A172 (cell line): ENCODE measurements at regions not wholly inside any gene's neighbourhood (a gene's known extent, or its start where the extent isn't known, plus 50 kb on each side); places are given as distances from the start of the nearest gene placed in this dataset.
"Not testable (repeated sequence)": the region's sequence is repeated elsewhere in the genome, so short reads cannot be mapped to it uniquely, and the experiment has no call there.

Experiments
- DNase-seq: peaks from one replicate; pipeline ENCODE4 v3.0.0-alpha.2; 2015; ENCODE audit warnings: low spot score

DNA sequence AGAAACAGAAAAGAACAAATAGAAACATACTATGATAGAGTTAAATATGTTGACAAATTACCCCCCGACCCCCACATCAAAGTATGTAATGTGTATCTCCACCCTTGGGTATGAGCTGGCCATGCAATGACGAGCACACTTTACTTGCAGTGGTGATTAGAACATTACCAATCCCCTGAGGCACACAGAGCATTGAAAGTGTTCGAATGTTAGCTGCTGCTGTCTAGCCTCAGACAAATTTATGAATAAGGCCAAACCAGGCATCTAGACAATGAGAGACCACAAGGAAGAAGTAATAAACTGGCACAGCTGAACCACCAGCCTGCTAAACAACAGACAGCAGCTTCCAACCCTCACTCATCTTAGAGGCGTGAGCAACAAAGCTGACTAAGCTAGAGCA is 380.5 kb downstream of the DSEL start:
- DNase-seq = no peak

DNA sequence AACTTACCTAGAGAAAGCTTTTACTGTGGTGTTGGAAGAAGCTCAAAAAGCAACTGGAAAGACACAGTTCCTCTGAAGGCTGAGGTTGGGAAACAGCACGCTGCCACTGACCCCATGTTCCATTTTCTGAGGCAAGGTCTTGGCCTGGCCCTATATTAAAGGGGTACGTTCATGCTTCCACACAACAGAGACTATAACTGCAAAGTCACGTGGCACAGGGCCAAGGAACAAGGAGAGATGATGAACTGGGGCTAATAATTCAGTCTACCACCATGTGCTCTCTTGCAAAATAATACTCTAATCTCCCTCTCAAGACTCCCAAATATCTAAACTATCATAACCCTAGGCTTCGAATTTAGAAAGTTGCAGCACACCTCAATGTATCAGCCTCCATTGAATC is 381.6 kb downstream of the DSEL start:
- no peak for DNase-seq

- no peak for DNase-seq
These were observed 382.9 kb downstream of the DSEL start for GRCh38 chr18:67133669-67134068.

DNA sequence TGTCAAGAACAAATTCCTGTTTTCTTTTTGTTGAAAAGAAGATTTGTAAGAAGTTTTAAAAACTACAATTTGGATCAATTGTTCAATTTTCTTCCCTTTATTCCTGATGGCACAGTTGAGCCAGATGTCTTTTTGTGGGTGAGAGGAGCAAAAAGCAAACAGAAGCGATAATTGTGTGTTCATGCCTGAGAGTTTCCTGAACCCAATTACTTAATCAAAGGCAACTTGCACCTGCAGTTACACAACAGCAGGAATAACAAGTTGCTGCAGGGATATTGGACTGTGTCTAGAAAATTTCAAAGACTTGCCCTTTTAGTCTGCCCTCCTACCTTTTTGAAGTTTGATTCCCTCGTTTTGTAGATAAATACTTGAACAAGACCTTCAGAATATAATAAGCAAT is 383.6 kb downstream of the DSEL start:
- DNase-seq = no peak

- no peak for DNase-seq
These were observed 385.0 kb downstream of the DSEL start for GRCh38 chr18:67131498-67131897.

GRCh38 chr18:67126751-67127150 is 389.8 kb downstream of the DSEL start:
- DNase-seq = not testable (repeated sequence)

DNA sequence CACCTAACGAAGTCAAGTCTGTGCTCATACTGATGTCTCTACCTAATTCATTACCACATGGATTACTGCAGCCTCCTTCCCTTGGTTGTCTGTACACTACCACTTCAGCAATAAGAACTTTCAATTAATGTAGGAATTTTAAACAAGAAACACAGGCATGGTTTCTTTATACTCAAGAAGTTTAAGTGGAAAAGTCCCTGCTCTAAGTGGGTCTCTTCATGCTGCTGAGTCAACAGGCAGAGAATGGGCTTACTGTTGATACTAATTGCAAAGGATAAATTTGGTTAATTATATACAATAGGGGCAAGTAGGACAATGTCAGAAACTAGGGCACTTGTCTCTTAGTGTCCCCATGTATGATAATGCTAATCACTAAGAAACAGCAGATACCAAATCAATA is 392.6 kb downstream of the DSEL start:
- no peak for DNase-seq

DNA sequence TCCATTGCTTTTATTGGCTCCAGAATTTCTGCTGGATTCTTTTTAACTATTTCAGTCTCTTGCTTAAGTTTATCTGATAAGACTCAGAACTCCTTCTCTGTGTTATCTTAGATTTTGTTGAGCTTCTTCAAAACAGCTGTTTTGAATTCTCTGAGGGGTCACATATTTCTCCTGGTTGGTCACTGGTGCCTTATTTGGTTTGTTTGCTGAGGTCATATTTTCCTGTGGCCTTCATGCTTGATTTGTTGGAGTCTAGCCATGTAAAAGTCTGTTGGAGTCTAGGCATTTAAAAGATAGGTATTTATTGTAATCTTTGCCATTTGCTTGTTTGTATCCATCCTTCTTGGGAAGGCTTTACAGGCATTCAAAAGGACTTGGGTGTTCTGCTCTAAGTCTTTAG is 398.7 kb downstream of the DSEL start:
- DNase-seq = no peak

DNA sequence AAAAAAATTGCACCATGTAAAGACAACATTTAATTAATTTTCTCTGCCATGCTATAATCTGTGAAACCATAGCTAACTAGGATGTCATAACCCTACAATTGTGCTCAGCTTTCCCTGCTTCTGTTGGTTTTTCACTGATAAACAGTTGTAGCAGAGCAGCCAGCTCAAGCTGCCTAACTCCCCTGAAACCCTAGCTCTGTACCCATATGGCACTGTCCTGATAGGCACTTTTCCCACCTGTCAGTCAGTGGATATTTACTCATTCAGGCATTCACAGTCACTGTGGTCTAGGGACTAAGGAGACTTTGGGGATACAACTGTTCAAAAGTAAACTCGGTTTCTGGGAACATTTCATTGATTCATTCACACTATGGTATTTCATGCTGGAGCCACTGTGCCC is 407.0 kb downstream of the DSEL start:
- DNase-seq = no peak

DNA sequence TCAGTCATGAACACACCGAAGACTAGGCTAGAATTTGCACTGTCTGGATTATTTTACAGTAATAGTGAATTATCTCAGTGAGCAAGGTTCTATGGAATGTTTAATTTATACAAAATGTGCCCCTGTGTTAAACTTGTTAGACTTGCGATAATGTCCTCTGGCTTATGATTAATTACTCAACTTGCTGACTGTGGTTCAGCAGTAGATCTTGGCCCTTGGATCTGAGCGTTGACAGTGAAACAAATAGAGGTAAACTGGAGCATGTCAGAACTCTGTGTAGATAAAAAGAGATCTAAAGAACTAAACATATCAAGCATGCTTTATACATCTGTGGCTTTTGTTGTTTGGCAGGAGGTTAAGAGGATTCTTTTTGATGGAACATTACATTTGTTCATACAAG is 407.6 kb downstream of the DSEL start:
- no peak for DNase-seq

DNA sequence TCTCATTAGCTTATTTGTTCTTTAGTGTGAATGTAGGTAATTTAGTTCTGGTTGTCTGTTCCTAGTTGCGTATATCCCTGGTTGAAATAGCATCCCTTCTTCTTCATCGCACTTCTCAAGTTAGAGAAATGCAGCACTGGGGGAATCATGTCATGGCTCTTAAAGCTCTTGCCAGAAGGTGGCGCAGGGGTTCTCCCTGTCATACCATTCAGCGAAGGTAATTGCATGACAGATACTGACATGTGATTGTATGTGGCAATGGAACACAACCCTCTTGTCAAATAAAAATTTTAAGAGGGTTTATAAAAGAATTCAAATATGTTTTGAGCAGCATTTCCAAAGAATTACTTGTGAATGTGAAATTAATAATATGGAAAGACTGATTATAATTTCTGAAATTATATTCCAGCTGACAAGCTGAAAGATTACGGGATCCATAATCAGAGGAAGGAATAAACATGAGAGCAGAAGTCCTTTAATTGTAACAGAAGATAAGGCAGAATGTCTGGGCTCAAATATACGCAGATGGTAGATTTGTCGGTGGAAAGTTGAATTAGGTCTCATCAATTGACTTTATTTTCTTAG is 411.7 kb downstream of the DSEL start:
- peak; percentile 39 for DNase-seq

GRCh38 chr18:67094123-67094522 is 422.4 kb downstream of the DSEL start:
- DNase-seq = no peak

- DNase-seq = no peak
These were observed 424.4 kb downstream of the DSEL start for GRCh38 chr18:67092141-67092540.

DNA sequence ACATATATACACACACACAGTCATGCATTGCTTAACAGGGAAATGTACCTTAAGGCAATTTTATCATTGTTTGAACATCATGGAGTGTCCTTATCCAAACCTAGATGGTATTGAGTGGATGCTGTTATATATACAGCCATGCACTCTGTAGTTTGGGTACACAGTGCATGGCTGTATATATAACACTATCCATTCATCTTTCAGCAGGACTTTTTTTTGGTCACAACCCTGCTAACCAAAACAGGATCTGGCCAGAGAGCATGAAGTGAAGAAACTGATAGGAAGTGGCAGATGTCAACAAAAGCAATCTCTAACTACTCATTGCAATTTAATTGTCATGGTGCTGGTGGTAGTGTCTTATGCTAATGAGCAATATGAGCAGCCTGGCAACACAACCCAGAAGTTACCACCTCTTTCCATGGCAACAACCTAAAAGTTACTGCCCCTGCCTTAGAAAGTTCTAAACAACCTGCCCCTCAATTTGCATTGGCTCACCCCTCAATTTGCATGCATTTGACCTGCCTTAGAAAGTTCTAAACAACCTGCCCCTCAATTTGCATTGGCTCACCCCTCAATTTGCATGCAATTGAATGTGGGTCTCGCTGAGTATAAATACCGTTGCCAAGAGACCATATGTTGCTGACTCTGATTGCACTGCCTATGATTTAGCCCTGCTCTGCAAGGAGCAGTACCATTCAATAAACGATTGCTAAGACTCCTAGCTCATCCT is 434.9 kb downstream of the DSEL start:
- no peak for DNase-seq

- no peak for DNase-seq
These were observed 435.9 kb downstream of the DSEL start for GRCh38 chr18:67080601-67081000.

GRCh38 chr18:67074309-67074708 is 442.2 kb downstream of the DSEL start:
- DNase-seq = no peak

DNA sequence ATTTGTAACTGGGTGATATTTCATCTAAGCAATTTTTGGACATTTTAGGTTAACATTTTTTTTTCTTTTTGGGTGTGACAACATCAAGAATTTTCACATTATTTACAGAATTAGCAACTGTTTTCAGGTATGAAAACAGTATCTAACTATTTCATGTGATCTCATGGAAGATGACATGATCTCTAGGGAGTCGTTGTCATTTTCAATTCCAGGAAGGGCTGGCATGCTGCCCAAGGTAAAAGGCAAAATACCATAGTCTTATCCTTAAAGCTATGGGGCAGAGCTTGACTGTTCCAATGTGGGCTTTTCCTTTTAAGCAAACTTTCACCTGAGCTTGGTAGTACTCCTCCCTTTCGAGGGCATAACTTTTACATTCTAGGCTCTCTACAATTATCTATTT is 443.7 kb downstream of the DSEL start:
- DNase-seq = no peak

GRCh38 chr18:67068608-67069007 is 447.9 kb downstream of the DSEL start:
- no peak for DNase-seq

GRCh38 chr18:67047334-67047733 is 443.4 kb upstream of the CDH19 start:
- DNase-seq = no peak

DNA sequence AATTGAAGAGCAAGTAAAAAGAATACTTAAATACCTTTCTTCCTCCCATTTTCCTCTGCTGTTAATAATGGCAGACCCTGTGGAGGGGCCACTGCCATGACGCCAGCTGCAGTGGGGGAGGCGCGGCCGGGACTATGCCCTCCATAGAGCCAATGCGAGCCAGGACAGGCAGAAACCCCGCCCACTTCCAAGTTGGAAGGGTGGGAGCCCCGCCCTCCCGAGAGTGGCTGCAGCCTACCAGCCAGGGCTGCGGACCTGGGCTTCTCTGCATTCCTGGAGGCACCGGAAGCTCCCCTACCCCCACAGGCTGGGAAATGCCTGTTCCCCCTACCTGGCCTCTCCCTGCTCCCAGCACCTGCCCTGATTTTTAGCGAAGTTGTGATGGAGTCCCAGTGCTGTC is 439.4 kb upstream of the CDH19 start:
- DNase-seq = no peak

GRCh38 chr18:67041334-67041733 is 437.4 kb upstream of the CDH19 start:
- no peak for DNase-seq

DNA sequence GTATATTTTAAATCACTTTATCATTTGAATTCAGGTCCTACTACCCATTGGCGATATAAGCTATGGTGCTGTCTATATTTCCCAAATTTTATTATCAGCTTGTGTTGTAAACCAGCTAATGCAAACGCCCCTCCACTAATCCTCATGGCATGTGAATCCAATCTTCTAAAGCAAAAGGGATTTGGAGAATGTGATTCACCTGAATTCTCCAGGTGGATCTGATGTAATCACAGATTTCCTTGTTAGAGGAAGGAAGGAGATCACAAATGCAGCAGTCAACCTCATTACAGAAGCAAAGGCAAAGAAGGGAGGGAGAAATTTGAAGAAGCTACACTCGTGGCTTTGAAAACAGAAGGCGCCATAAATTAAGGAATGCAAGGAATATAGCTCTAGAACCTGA is 431.1 kb upstream of the CDH19 start:
- DNase-seq = no peak

- DNase-seq = no peak
These were observed 419.2 kb upstream of the CDH19 start for GRCh38 chr18:67023059-67023458.

DNA sequence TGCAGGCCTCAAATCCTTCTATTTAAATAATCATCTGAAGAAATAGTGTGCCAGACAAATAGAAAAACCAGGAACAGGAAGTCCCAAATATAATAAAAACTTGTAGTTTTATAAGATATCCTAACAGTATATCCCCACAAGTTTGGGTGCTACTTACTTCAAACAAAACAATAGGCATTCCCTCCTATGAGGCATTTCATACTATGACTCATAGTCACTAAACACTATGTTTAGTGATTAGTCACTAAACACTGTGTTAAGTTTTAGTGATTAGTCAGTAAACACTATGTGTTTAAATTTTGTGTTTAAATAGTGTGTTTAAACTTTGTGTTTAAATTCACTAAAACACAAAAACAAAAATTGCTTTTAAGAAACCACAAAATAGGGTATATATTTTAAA is 407.0 kb upstream of the CDH19 start:
- peak; percentile 39 for DNase-seq
